CD4-positive, alpha-beta T cell treated with Interleukin-6 at 100 ng/mL for 8 hours (primary cell): ENCODE measurements at regions not wholly inside any gene's neighbourhood (a gene's known extent, or its start where the extent isn't known, plus 50 kb on each side); places are given as distances from the start of the nearest gene placed in this dataset.
"Not testable (repeated sequence)": the region's sequence is repeated elsewhere in the genome, so short reads cannot be mapped to it uniquely, and the experiment has no call there.

ENCODE experiments used
- DNase-seq: peaks from one replicate; pipeline ENCODE4 v3.0.0-alpha.2; 2020; ENCODE audit warnings: mixed read lengths, low spot score

- no peak for DNase-seq
Observed at GRCh38 chr6:11486959-11487358, 50.6 kb upstream of the TMEM170B start.

DNA sequence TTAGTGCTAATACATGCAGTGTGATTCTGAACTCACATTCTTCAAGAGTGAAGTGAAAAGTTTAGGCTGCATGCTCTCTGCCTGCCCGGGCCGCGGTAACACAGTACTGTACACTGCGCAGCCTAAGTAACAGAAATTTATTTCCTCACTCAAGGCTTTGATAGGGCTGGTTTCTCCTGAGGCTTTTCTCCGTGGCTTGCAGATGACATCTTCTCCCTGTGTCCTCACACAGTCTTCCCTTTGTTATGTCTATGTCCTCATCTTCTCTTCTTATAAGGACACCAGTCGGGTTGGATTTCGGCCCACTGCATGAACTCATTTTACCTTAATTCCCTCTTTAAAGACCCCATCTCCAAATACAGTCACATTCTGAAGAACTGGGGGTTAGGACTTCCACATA, 51.1 kb upstream of the TMEM170B start:
- DNase-seq = no peak

DNA sequence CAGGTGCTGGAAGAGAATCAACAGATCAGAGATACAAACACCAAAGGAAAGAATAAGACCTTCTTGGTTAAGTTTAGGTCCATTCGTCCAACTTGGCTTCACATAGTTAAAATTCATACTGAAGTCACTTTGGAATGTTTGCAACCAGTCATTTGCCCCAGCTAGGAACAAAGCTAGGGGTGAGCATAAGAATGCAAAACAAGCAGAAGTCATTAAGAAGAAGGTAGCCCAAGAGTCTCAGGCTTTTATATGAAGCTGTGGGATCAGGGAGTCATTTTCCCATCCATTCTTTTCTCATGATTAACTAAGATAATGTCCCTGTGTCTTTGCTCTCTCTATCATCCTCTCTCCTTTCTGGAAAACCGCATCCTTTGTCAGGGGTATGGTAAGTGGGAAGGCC, 51.5 kb upstream of the TMEM170B start:
- DNase-seq = no peak

GRCh38 chr6:11485271-11485670, 52.3 kb upstream of the TMEM170B start:
- no peak for DNase-seq

GRCh38 chr6:11484441-11484840, 53.1 kb upstream of the TMEM170B start:
- no peak for DNase-seq

- no peak for DNase-seq
Observed at GRCh38 chr6:11482616-11483015, 54.9 kb upstream of the TMEM170B start.

GRCh38 chr6:11480541-11480940, 57.0 kb upstream of the TMEM170B start:
- no peak for DNase-seq

DNA sequence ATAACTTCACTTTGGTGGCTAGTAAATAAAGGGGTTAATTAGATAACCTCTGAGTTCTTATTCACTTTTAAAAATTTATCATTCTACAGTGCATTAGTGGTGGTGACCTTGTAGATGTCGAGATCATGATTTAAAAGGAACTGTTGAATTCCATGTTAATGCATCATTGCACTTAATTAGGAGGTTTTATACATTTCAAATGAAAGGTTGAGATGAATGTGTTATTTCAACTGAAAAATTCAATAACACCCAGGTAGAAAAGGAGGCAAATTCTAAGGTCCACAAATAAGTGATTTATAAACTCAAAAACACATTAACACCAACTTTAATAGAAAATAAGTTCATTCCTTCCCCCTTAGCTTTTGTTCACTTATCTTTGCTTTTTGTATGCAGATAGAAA, 58.3 kb upstream of the TMEM170B start:
- no peak for DNase-seq

GRCh38 chr6:11478586-11478985, 59.0 kb upstream of the TMEM170B start:
- no peak for DNase-seq

- no peak for DNase-seq
Observed at GRCh38 chr6:11475016-11475415, 62.5 kb upstream of the TMEM170B start.

- DNase-seq = no peak
Observed at GRCh38 chr6:11473008-11473740, 64.4 kb upstream of the TMEM170B start.

DNA sequence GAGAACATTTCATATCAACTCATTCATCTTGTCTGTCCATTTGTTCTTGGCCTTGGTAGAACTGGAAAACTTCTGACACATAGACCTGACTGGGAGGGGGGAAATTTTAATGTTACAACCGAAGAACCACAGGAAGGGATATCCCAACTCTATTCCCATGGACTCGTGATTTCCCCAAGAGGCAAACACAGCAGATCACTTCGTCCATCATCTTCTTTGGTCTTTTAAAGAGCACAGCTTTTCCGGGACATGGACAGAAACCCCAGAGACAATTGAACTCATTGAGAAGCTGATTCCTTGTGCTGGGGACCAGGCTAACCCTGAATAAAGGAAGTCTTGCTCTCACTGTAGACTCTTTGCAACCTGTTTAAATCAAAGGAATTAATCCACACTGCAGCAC, 66.3 kb upstream of the TMEM170B start:
- DNase-seq = no peak

GRCh38 chr6:11469684-11470083, 67.9 kb upstream of the TMEM170B start:
- no peak for DNase-seq

- DNase-seq = not testable (repeated sequence)
Observed at GRCh38 chr6:11468271-11468670, 69.3 kb upstream of the TMEM170B start.

DNA sequence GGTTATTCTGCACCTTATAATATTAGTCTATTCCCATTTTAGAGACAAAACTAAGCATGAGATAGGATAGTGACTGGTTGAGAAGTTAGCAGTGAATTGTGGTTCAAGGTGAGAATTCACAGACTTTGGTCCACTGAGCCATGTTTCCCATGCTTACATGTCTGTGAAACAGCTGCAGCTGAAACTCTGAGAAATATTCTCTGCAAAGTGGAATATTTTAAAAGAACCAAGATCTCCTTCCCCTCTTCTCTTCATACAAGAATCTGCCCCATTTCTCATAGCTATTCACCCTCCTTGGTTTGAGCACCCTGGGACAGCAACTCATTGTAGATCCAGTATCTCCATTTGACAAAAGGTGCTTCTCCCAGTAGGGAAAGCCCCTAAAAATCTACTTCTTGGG, 70.2 kb upstream of the TMEM170B start:
- DNase-seq = no peak

DNA sequence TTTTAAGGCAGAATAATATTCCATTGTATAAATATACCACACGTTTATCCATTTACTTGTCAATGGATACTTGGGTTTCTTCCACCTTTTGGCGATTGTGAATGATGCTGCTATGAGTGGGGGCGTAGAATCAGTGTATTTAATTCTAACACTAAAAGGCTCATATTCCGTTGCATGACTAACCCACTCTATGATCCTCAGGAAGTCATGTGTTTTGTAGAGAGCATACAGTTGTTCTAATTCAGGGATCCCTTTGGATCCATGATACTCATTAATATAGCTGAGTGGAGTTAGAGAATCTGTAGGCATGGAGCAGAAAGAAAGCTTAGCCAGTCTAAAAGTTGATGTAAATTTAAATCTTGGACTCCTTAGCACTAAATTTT, 74.2 kb upstream of the TMEM170B start:
- no peak for DNase-seq

DNA sequence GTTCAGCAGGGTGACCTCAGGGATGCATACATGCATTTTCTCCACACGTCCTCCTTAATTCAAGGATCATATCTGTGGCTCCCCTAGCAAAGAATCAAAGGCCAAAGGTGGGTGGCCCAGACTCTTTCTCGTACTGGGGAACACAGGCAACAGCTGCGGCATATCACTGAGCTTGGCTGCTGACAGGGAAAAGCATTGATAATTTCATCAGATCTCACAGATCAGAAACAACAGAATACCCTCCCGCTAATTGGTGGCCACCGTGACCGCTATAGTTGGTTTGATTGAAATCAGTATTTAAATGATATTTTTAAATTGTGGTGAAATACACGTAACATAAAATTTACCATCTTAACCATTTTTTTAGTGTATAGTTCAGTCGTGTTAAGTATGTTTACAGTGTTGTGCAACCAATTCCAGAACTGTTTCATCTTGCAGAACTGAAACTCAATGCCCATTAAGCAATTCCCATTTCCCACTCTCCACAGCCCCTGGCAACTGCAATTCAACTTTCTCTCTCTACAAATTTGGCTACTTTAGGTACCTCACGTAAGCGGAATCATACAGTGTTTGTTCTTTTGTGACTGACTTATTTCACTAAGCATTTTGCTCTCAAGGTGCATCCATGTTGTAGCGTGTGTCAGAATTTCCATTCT, 74.7 kb upstream of the TMEM170B start:
- no peak for DNase-seq

- no peak for DNase-seq
Observed at GRCh38 chr6:11460837-11461661, 76.5 kb upstream of the TMEM170B start.

DNA sequence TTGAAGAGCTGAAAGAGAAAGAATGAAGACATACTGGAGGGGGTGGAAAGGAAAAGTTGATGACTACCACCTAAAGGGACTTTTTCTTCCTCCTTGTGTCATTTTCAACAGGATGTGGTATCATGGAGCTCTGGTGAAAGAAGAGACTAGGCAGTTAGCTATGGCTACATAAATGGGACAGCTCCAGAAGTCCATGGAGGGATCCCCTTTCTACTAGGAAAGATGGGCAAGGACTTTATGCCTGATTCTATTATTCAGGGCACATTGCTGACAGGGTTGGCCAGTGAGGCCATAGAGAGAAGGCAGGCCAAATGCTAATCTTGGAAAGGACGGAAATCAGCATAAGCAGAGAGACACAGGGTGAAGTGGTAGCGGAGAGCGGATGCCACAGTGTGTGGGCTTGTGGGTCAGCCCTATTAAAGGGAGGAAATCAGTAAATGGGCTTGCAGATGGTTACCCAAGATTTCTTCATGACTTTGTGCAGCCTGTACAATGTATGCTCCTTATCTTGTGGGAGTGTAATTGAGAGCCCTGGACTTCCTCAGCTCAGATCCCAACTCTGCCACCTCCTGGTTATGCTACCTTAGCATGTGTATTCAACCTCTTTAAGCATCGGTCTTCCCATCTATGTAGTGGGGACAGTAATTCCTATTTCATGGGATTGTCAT, 77.4 kb upstream of the TMEM170B start:
- no peak for DNase-seq

DNA sequence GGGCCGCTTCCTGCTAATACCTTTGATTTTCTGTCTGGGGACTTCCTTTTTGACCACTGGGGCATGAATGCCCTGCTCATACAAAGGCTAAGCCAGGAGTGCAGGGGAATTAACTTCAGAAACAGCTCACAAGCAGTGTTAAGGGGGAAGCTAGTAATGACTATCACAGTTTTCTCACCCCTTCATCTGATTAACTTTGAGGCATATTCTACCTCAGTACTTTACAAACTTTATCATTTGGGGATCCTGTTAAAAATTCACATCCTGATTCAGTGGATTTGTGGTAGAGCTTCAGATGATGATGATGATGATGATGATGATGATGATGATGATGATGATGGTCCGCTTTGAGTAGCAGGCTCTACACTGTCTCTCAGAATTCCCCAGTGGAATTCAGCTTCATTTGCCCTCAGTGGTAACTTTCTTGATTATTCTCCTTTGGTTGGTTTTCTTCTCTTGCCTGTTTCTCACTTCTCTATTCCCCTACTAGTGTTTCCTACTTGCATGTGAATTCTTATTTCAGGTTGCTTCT, 78.4 kb upstream of the TMEM170B start:
- no peak for DNase-seq

GRCh38 chr6:11458509-11458908, 79.0 kb upstream of the TMEM170B start:
- no peak for DNase-seq

- DNase-seq = not testable (repeated sequence)
Observed at GRCh38 chr6:11457422-11457821, 80.1 kb upstream of the TMEM170B start.
